Stimulated activated CD4-positive, alpha-beta T cell treated with anti-CD3 and anti-CD28 coated beads, Interleukin-2, amount 100 ng/mL, for 4 hours (primary cell): ENCODE measurements at regions not wholly inside any gene's neighbourhood (a gene's known extent, or its start where the extent isn't known, plus 50 kb on each side); places are given as distances from the start of the nearest gene placed in this dataset.
A peak's percentile ranks its signal among the peaks of the same experiment; 100 is the strongest.
"Not testable (repeated sequence)": the region's sequence is repeated elsewhere in the genome, so short reads cannot be mapped to it uniquely, and the experiment has no call there.

ENCODE experiments used
- DNase-seq: peaks from one replicate; pipeline ENCODE4 v3.0.0-alpha.2; 2020; ENCODE audit warnings: low read depth

DNA sequence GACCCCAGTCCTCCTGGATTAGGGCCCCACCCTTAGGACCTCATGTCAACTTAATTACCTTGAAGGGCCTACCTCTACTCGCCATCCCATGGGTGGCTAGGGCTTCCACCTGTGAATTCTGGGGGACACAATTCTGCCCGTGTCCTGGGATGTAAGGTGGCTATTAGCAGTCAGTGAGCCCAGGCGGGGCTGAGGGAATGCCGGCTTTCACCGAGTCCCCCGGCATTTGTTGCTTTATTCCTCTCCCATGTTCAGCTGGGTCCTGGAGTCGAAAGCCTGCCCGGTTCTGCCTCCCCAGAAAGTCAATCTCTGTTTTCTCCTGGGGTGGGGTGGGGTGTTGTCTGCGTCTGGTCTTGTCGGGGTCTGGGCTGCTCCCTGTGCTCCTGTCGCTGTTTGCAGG is 125.6 kb downstream of the GLRX3 start:
- DNase-seq: no peak

DNA sequence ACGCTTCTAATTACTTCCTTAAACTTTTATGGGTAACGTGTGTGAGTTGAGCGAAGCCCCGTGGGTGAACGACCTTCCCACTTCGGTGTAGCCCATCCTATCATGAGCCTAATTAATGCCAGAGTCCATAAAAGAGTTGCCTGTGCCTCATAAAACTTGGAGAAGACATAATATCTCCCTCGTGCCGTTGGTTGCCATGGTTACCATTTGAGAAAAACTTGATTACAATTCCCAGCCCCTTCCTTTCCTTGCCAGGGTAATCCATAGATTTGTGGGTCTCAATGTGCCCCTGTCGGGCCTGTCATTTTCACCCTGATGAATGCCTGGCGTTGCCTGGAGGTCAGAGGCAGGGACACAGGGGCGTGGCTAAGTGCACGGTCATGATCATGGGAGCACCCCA is 127.1 kb downstream of the GLRX3 start:
- DNase-seq: no peak

GRCh38 chr10:130265542-130265941 is 129.4 kb downstream of the GLRX3 start:
- DNase-seq: no peak

DNA sequence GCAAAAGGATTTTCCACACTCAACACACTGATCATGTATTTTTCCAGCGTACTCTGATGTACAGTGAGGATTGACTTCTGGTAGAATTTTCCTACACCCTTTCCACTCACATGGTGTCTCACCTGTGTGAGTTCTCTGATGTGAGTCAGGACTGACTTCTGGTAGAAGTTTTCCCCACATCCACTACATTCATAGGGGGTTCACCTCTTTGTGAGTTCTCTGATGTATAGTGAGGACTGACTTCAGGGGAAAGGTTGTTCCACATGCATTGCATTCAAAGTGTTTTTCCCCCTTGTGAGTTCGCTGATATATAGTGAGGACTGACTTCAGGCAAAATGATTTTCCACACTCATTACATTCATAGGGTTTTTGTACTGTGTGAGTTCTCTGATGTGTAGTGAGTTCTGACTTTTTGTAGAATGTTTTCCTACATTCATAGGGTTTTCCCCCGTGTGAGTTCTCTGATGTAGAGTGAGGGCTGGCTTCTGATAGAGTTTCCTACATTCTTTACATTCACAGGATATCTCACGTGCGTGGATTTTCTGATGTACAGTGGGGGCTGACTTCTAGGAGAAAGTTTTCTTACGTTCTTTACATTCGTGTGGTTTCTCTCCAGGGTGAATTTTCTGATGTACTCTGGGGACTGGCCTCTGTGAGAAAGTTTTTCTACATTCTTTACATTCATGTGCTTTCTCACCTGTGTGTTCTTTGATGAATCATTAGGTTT is 146.5 kb downstream of the GLRX3 start:
- DNase-seq: no peak

GRCh38 chr10:130283219-130283545 is 147.0 kb downstream of the GLRX3 start:
- no peak for DNase-seq

DNA sequence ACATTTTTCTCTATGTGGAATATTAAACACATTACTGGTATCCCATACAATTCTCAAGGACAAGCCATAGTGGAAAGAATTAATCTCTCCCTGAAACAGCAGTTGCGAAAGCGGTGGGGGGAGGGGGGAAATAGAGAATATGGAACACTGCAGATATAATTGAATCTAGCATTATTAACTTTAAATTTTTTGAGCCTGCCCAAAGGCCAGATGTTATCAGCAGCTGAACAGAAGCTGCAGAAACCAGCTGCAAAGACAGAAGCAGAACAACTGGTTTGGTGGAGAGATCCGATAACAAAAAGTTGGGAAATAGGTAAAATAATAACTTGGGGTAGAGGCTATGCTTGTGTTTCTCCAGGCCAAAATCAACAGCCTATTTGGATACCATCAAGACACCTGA is 159.6 kb downstream of the GLRX3 start:
- not testable (repeated sequence) for DNase-seq

DNA sequence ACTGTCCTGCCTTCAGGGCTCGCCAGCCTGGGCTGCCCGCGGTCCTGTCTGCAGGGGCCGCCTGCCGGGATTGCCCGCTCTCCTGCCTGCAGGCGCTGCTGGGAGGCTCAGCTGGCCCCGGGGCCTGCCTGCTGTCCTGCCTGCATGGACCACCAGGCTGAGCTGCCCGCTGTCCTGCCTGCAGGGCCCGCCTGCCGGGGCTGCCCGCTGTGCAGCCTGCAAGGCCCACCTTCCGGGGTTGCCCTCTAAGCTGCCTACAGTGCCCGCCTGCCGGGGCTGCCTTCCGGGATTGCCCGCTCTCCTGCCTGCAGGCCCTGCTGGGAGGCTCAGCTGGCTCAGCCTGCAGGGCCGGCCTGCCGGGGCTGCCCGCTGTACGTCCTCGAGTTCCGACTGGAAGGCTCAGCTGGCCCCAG is 164.4 kb downstream of the GLRX3 start:
- peak; percentile 21 for DNase-seq

GRCh38 chr10:130301021-130301892 is 165.1 kb downstream of the GLRX3 start:
- DNase-seq: peak; percentile 41

GRCh38 chr10:130326954-130327353 is 190.8 kb downstream of the GLRX3 start:
- DNase-seq: no peak

DNA sequence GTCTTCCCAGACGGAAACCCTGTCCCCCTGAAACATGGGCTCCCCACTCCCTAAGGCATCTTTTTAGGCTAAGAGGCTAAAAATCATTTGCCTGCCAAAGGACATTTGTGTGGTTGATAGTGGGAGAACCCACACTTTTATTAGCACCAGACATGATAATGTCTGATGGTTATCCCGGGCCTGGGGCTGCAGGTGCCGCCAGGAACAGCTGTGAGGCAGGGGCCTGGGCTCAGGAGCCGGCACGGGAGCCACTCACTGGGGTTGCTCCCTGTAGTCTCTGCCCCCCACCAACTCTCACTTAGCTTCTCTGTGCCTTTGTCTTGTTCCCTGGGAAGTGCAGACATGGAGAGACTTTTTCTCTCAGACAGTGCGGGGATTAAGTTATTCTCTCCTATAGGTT is 193.6 kb downstream of the GLRX3 start:
- no peak for DNase-seq

DNA sequence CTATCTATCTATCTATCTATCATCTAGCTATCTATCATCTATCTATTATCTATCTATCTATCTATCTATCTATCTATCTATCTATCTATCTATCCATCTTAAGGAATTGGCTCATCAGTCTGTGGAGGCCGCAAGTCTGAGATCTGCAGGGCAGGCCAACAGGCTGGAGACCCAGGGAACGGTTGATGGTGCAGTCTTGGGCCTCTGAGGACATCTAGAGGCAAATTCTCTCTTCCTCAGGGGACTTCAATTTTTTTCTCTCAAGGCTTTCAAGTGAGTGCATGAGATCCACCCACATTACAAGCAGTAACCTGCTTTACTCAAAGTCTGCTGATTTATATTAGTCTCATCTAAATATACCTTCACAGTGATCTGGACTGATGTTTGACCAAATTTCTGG is 197.0 kb downstream of the GLRX3 start:
- no peak for DNase-seq

DNA sequence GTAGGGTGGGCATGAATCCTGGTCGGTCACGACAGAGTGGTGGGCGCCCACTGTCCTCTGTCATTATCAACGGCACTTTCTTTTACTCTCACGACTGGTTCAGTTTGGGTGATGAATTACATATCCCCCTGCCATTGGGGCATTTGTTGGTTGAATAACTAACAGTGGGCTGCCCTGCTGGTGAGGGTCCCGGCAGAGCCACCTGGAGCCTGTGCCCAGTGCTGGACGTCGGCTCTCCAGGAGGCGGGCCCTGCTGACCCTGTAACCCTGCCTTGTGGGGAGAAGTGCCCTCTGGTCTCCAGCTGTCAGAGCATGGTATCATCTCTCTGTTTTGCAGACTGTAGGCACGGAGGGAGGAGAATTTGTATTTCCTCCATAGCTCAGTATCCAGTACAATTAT is 199.1 kb downstream of the GLRX3 start:
- no peak for DNase-seq

DNA sequence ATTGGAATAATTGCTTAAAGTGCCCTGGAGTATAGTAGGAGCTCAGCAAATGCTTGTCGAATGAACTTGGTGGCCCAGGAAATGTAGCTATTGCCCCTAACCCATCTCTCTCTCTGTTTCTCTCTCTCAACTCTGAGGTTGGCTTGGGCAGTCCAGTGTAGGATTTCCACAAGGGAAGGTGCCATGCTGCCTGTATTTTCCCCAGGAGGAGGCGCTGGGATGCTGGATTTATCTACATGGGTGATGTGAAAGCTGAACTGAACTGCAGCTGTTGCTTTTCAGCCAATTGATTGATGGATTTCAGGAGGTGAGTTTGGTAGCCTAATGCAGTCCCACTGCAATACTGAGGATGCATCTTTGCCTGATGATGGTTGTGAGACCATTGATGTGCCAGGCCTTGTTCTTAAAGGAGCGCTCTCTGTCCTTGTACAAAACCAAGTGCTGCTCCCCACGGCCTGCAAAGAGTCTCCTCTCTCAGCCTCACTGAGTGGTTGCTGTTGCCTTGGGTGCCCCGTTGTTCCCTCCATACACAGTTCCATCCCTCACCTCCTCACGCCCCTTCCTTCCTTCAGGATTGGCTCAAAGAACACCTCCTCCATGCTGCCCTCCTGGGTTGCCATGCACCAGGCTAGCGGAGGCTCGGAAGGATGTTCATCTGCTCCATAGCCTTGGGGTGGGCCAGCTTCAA is 200.6 kb downstream of the GLRX3 start:
- DNase-seq: no peak

DNA sequence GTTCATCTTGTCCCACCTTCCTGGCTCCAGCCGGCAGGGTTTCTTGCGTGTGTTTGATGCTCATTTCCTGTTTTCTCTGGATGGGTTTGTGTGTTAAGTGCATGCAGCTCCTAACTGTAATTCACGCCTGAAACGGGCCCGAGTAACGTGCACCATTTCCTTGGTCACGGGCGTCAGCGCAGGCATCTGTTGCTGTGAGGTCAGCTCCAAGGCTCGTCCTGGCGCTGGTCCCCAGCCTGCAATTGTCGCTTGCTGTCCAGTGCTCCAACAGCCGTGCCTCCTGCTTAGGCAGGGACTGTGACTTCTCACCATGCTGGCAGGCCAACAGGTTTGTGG is 201.1 kb downstream of the GLRX3 start:
- DNase-seq: no peak

DNA sequence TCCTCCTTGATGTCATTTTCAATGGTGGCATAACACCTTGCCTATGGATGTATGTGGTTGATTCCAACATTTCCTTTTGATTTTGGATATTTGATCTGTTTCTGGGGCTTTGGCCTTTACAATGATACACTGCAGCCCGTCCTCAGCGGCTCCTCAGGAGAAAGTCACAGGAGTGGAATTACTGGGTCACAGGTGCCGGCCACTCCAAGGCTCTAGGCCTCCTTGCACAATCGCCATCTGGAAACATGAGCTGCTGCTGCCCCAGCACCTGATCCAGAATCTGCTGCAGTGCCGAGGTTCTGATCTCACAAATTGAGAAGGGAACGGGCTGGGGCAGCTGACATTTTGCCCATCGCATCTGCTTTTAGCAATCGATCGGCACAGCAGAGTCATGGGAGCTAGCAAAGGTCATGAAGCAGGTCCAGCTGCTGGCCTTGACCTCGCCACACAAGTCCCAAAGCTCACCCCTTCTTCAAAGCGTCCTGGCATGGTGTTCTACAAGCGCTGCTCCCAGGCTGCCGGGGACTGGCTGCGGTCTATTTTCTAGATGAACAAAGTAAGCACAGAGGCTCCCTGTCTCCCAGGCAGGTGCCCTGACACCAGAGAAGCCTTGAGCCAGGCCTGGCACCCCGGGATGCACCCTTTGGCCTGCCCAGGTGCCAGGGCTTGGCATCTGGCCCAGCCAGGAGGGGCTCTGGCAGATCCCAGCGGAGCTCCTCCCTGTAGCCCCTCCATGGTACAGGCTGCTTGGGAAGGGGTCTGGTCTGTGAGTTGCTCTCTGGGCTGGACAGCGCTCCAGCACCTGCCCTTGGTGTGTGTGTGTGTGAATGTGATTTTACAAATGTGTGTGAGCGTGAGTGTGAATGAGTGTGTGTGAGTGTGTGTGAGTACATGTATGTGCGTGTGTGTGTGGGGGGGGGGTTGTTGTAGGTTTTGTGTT is 201.8 kb downstream of the GLRX3 start:
- DNase-seq: no peak

GRCh38 chr10:130338636-130339024 is 202.4 kb downstream of the GLRX3 start:
- DNase-seq: no peak

- DNase-seq: no peak
These were observed 202.9 kb downstream of the GLRX3 start for GRCh38 chr10:130339091-130339490.

GRCh38 chr10:130339911-130340310 is 203.7 kb downstream of the GLRX3 start:
- no peak for DNase-seq

DNA sequence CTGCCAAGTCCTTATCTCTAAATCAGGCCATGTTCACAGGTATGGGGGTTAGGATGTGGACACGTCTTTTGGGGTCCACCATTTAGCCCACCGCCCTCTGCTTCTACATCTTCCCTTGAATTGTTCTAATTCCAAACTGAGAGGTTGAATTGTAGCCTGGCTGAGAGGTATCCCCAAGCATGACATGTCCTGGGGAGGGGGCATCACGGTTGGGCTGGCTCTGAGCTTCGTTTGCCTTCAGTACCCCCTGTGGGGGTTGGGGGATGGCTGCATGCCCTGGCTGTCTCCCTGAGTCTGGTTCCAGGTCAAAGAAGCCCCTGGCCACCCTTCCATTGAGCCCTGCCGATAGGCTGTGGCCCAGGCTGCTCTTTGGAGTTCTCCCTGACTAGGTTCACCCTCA is 204.6 kb downstream of the GLRX3 start:
- DNase-seq: no peak

- no peak for DNase-seq
These were observed 205.2 kb downstream of the GLRX3 start for GRCh38 chr10:130341356-130341755.

DNA sequence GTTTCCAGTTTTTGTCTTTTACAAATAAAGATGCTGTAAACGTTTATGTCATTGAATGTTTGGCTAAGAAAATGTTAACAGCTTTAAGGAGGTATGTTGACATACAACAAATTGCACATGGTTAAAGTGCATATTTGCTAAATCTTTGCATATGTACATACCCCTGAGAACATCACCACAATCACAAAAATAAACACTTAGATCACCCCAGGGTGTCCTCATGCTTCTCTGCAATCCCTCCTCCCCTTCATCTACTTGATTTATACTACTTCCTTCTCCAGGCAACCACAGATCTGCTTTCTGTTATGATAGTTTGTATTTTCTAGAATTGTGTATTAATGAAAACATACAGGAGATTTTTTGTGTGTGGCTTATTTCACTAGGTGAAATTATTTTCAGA is 209.5 kb downstream of the GLRX3 start:
- DNase-seq: no peak

DNA sequence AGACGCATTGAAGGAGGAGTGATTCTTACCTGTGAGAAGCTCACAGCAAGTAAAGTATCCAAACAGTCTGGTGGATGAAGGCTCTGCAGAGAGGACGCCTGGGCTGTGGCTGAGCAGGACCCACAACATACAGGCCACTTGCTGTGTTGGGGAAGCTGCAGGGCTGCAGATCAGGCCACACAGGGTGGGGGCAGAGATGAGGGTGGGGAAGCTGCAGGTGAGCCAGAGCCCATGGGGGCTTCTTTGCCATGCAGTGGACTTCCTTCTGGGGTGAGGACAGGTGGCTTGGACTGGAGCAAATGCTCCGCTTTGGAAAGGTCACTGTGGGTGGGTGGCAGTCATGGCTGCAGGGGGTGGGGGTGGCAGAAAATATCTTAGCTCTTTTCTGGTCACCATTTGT is 214.8 kb downstream of the GLRX3 start:
- no peak for DNase-seq
